GM10248 (cell line): ENCODE measurements at regions not wholly inside any gene's neighbourhood (a gene's known extent, or its start where the extent isn't known, plus 50 kb on each side); places are given as distances from the start of the nearest gene placed in this dataset.

Source experiments
- CTCF ChIA-PET: fragments of 300-600 bp; sonication (Branson Sonifier 250); formaldehyde crosslinking; extraction: SDS; loops from one replicate; lab custom pipeline; 2021; ENCODE audit warnings: antibody characterized with exemption; lab: Yijun Ruan, JAX
- POLR2A ChIA-PET: fragments of 350-650 bp; sonication (Branson Sonifier 250); formaldehyde crosslinking; extraction: SDS; loops from one replicate; lab custom pipeline; 2020; ENCODE audit warnings: antibody characterized with exemption; lab: Yijun Ruan, JAX
- DNase-seq: peaks from one replicate; pipeline ENCODE4 v3.0.0; 2012; ENCODE audit errors: extremely low spot score
- CTCF ChIP-seq: IDR thresholded peaks from 2 replicates; pipeline ENCODE4 v1.5.1; 2012; ENCODE audit warnings: mild to moderate bottlenecking, low read depth; ENCODE audit errors: extremely low read depth, missing control alignments, control extremely low read depth

GRCh38 chr6:166729658-166730057, 102.6 kb upstream of the RPS6KA2 start:
- CTCF ChIA-PET = interaction anchor here (1.0 to 1.3 kb wide), 2 partner anchors 9 to 13 kb away, joined by 3 to 4 read pairs; no protein-coding TSS in a partner anchor
- POLR2A ChIA-PET = no interaction called here
- TF ChIP-seq CTCF = no peak
- no peak for DNase-seq

GRCh38 chr6:166728884-166729530, 102.0 kb upstream of the RPS6KA2 start:
- TF ChIP-seq CTCF = no peak
- ChIA-PET CTCF (no interaction called here), POLR2A (no interaction called here)
- DNase-seq = no peak

GRCh38 chr6:166726201-166726600, 99.2 kb upstream of the RPS6KA2 start:
- ChIA-PET CTCF (no interaction called here), POLR2A (no interaction called here)
- no peak for TF ChIP-seq CTCF
- DNase-seq = no peak

- no peak for TF ChIP-seq CTCF
- POLR2A ChIA-PET = no interaction called here
- CTCF ChIA-PET = interaction anchor here (1.3 kb wide), 1 partner anchor 10 kb away, joined by 4 read pairs; no protein-coding TSS in a partner anchor
- DNase-seq = no peak
Observed at GRCh38 chr6:166725571-166725970, 98.5 kb upstream of the RPS6KA2 start.

GRCh38 chr6:166724576-166724975, 97.5 kb upstream of the RPS6KA2 start:
- CTCF ChIA-PET = interaction anchor here (1.2 to 1.3 kb wide), 2 partner anchors 9 to 12 kb away, joined by 3 to 4 read pairs; no protein-coding TSS in a partner anchor
- POLR2A ChIA-PET = no interaction called here
- no peak for DNase-seq
- no peak for TF ChIP-seq CTCF

GRCh38 chr6:166722785-166723184, 95.7 kb upstream of the RPS6KA2 start:
- ChIA-PET POLR2A (no interaction called here), CTCF (interaction anchor here (1.7 kb wide), 1 partner anchor 10 kb away, joined by 4 read pairs; no protein-coding TSS in a partner anchor)
- no peak for DNase-seq
- no peak for TF ChIP-seq CTCF
